Adipocyte (in vitro differentiated cells): ENCODE measurements at regions not wholly inside any gene's neighbourhood (a gene's known extent, or its start where the extent isn't known, plus 50 kb on each side); places are given as distances from the start of the nearest gene placed in this dataset.

Source experiments
- DNase-seq: peaks from one replicate; pipeline ENCODE4 v3.0.0-alpha.2; 2015; ENCODE audit warnings: low read depth
- H3K27me3 ChIP-seq: replicated peaks from 2 replicates; pipeline ENCODE4 v1.7.0; 2013; ENCODE audit warnings: mild to moderate bottlenecking, low read length, moderate library complexity; ENCODE audit not compliant: control insufficient read depth, insufficient read depth
- H3K36me3 ChIP-seq: 2 replicates; pipeline ENCODE4 v1.7.0; 2013; ENCODE audit warnings: low read length, mild to moderate bottlenecking, moderate library complexity; ENCODE audit not compliant: control insufficient read depth, insufficient read depth, severe bottlenecking
- H3K4me1 ChIP-seq: 2 replicates; pipeline ENCODE4 v1.7.0; 2013; ENCODE audit warnings: mild to moderate bottlenecking, low read length, moderate library complexity; ENCODE audit not compliant: control insufficient read depth, insufficient read depth
- H3K4me3 ChIP-seq: 2 replicates; pipeline ENCODE4 v1.7.0; 2013; ENCODE audit warnings: mild to moderate bottlenecking, low read length, moderate library complexity
- H3K9ac ChIP-seq: 2 replicates; pipeline ENCODE4 v1.7.0; 2013; ENCODE audit warnings: mild to moderate bottlenecking, low read length, moderate library complexity
- H3K9me3 ChIP-seq: 2 replicates; pipeline ENCODE4 v1.7.0; 2013; ENCODE audit warnings: mild to moderate bottlenecking, low read length, moderate library complexity; ENCODE audit not compliant: control insufficient read depth

GRCh38 chr11:116138280-116138679, 634.1 kb upstream of the CADM1 start:
- no peak overlapping the region for H3K4me3 ChIP-seq
- H3K4me1 ChIP-seq, result no peaks in the 10 kb centered on the region
- DNase-seq, result no peak
- peaks cover 3% of the 10 kb centered on the region for H3K9me3 ChIP-seq
- H3K36me3 ChIP-seq, result no peaks in the 10 kb centered on the region
- no peak overlapping the region for H3K9ac ChIP-seq
- peaks cover 12% of the 10 kb centered on the region for H3K27me3 ChIP-seq

- Histone ChIP-seq H3K4me3 (no peak overlapping the region), H3K36me3 (no peaks in the 10 kb centered on the region), H3K9me3 (peaks cover 3% of the 10 kb centered on the region), H3K27me3 (peaks cover 12% of the 10 kb centered on the region), H3K4me1 (no peaks in the 10 kb centered on the region), H3K9ac (no peak overlapping the region)
- no peak for DNase-seq
These were observed 633.5 kb upstream of the CADM1 start for GRCh38 chr11:116137753-116138152.

- no peak overlapping the region for H3K4me3 ChIP-seq
- no peaks in the 10 kb centered on the region for H3K4me1 ChIP-seq
- H3K9ac ChIP-seq, result no peak overlapping the region
- H3K27me3 ChIP-seq, result peaks cover 12% of the 10 kb centered on the region
- H3K36me3 ChIP-seq, result no peaks in the 10 kb centered on the region
- H3K9me3 ChIP-seq, result peaks cover 3% of the 10 kb centered on the region
- DNase-seq, result no peak
These were observed 632.9 kb upstream of the CADM1 start for GRCh38 chr11:116136987-116137674.

GRCh38 chr11:116135891-116136290, 631.7 kb upstream of the CADM1 start:
- no peaks in the 10 kb centered on the region for H3K9me3 ChIP-seq
- no peak for DNase-seq
- peaks cover 12% of the 10 kb centered on the region for H3K27me3 ChIP-seq
- H3K9ac ChIP-seq, result no peak overlapping the region
- no peak overlapping the region for H3K4me3 ChIP-seq
- no peaks in the 10 kb centered on the region for H3K4me1 ChIP-seq
- no peaks in the 10 kb centered on the region for H3K36me3 ChIP-seq

- no peak overlapping the region for H3K9ac ChIP-seq
- no peaks in the 10 kb centered on the region for H3K4me1 ChIP-seq
- H3K27me3 ChIP-seq, result peaks cover 12% of the 10 kb centered on the region
- no peak overlapping the region for H3K4me3 ChIP-seq
- DNase-seq, result no peak
- H3K36me3 ChIP-seq, result no peaks in the 10 kb centered on the region
- H3K9me3 ChIP-seq, result no peaks in the 10 kb centered on the region
These were observed 630.2 kb upstream of the CADM1 start for GRCh38 chr11:116134450-116134849.

GRCh38 chr11:116132273-116132978, 628.2 kb upstream of the CADM1 start:
- no peak for DNase-seq
- H3K27me3 ChIP-seq, result peaks cover 6% of the 10 kb centered on the region
- H3K36me3 ChIP-seq, result no peaks in the 10 kb centered on the region
- H3K4me1 ChIP-seq, result no peaks in the 10 kb centered on the region
- H3K9me3 ChIP-seq, result no peaks in the 10 kb centered on the region
- no peak overlapping the region for H3K9ac ChIP-seq
- no peak overlapping the region for H3K4me3 ChIP-seq

GRCh38 chr11:116130122-116130521, 625.9 kb upstream of the CADM1 start:
- H3K36me3 ChIP-seq, result no peaks in the 10 kb centered on the region
- H3K4me1 ChIP-seq, result no peaks in the 10 kb centered on the region
- no peaks in the 10 kb centered on the region for H3K9me3 ChIP-seq
- H3K27me3 ChIP-seq, result peaks cover 6% of the 10 kb centered on the region
- no peak for DNase-seq
- H3K9ac ChIP-seq, result no peak overlapping the region
- H3K4me3 ChIP-seq, result no peak overlapping the region

GRCh38 chr11:116129456-116129855, 625.2 kb upstream of the CADM1 start:
- Histone ChIP-seq H3K4me1 (no peaks in the 10 kb centered on the region), H3K4me3 (no peak overlapping the region), H3K27me3 (peaks cover 6% of the 10 kb centered on the region), H3K9ac (no peak overlapping the region), H3K9me3 (no peaks in the 10 kb centered on the region), H3K36me3 (no peaks in the 10 kb centered on the region)
- no peak for DNase-seq

- Histone ChIP-seq H3K4me1 (no peaks in the 10 kb centered on the region), H3K4me3 (no peak overlapping the region), H3K27me3 (peaks cover 6% of the 10 kb centered on the region), H3K9ac (no peak overlapping the region), H3K9me3 (no peaks in the 10 kb centered on the region), H3K36me3 (no peaks in the 10 kb centered on the region)
- no peak for DNase-seq
These were observed 622.3 kb upstream of the CADM1 start for GRCh38 chr11:116126562-116126961.

GRCh38 chr11:116124922-116125714, 620.9 kb upstream of the CADM1 start:
- H3K4me1 ChIP-seq, result no peaks in the 10 kb centered on the region
- H3K9me3 ChIP-seq, result no peaks in the 10 kb centered on the region
- no peak overlapping the region for H3K4me3 ChIP-seq
- H3K27me3 ChIP-seq, result peaks cover 6% of the 10 kb centered on the region
- H3K9ac ChIP-seq, result no peak overlapping the region
- no peaks in the 10 kb centered on the region for H3K36me3 ChIP-seq
- no peak for DNase-seq

GRCh38 chr11:116123739-116124138, 619.5 kb upstream of the CADM1 start:
- Histone ChIP-seq H3K27me3 (peaks cover 6% of the 10 kb centered on the region), H3K9me3 (no peaks in the 10 kb centered on the region), H3K9ac (no peak overlapping the region), H3K4me1 (no peaks in the 10 kb centered on the region), H3K36me3 (no peaks in the 10 kb centered on the region), H3K4me3 (no peak overlapping the region)
- DNase-seq, result no peak
